ENCODE measurements at regions not wholly inside any gene's neighbourhood (a gene's known extent, or its start where the extent isn't known, plus 50 kb on each side); places are given as distances from the start of the nearest gene placed in this dataset.

DNA sequence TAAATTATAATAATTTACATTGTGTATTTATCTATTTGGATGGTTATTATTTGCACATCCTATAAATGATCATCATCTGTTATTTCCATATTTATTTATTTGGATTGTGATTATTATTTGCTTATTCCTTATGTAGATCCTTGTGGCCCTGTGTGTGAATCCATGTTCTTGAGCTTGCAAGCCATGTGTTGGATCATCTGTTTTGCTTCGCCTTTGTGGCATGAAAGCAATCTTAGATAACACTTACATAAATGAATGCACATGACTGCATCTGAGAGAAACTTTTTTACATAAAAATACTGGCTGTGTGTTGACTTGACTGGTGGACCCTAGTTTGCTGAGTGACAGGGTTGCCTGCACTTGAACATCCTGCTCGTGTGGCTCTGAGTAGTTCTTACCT lies 1024.5 kb upstream of the RBFOX1 start:
- no peak for DNase-seq (ENCODE audit: low spot score)
- Mint-ChIP-seq H3K4me3 (peak overlapping the region; percentile 8; the same call in 1 of the 3 replicates), H3K4me1 (peaks cover 24% of the 10 kb centered on the region), H3K27ac (0 out of 2 replicates have a peak overlapping the region, but pooled peaks have one; percentile 10), H3K27me3 (ENCODE audit: insufficient read depth, low read depth, poor library complexity) (peaks cover 6% of the 10 kb centered on the region), H3K9me3 (no peaks in the 10 kb centered on the region), H3K36me3 (ENCODE audit: low read depth) (no peaks in the 10 kb centered on the region; the same call in 2 of the 3 replicates)
- Histone ChIP-seq H3K4me1 (ENCODE audit: insufficient read depth) (peaks cover 13% of the 10 kb centered on the region), H3F3A (replicated peaks; ENCODE audit: low read depth) (no peaks in the 10 kb centered on the region), H3K79me2 (replicated peaks; ENCODE audit: insufficient read depth) (no peaks in the 10 kb centered on the region), H3K36me3 (ENCODE audit: insufficient read depth) (no peaks in the 10 kb centered on the region), H3K4me2 (no peak overlapping the region), H3K4me3 (no peak overlapping the region), H3K9me2 (ENCODE audit: insufficient read depth) (no peaks in the 10 kb centered on the region), H3K27me3 (ENCODE audit: insufficient read depth) (no peaks in the 10 kb centered on the region), H4K20me1 (replicated peaks; ENCODE audit: insufficient read depth) (no peaks in the 10 kb centered on the region), H3K27ac (ENCODE audit: low read depth) (no peak overlapping the region; the same call in 1 of the 2 replicates), H2AFZ (no peak overlapping the region)
- no peak for ATAC-seq
- no peak for TF ChIP-seq CREB1 (CRISPR knock-in tag; IDR thresholded peaks at IDR 0.05; ENCODE audit: low read depth)
- no peak for TF ChIP-seq POLR2AphosphoS5 (IDR thresholded peaks at IDR 0.05; ENCODE audit: low read depth)
- TF ChIP-seq ZNF114 (CRISPR knock-in tag; IDR thresholded peaks at IDR 0.05): no peak
- no peak for TF ChIP-seq NANOG (IDR thresholded peaks at IDR 0.05; ENCODE audit: borderline replicate concordance)
- TF ChIP-seq, protein P1, sequence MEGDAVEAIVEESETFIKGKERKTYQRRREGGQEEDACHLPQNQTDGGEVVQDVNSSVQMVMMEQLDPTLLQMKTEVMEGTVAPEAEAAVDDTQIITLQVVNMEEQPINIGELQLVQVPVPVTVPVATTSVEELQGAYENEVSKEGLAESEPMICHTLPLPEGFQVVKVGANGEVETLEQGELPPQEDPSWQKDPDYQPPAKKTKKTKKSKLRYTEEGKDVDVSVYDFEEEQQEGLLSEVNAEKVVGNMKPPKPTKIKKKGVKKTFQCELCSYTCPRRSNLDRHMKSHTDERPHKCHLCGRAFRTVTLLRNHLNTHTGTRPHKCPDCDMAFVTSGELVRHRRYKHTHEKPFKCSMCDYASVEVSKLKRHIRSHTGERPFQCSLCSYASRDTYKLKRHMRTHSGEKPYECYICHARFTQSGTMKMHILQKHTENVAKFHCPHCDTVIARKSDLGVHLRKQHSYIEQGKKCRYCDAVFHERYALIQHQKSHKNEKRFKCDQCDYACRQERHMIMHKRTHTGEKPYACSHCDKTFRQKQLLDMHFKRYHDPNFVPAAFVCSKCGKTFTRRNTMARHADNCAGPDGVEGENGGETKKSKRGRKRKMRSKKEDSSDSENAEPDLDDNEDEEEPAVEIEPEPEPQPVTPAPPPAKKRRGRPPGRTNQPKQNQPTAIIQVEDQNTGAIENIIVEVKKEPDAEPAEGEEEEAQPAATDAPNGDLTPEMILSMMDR (conservative IDR thresholded peaks at IDR 0.05; ENCODE audit: low read depth in 2 of 2): no peak

DNA sequence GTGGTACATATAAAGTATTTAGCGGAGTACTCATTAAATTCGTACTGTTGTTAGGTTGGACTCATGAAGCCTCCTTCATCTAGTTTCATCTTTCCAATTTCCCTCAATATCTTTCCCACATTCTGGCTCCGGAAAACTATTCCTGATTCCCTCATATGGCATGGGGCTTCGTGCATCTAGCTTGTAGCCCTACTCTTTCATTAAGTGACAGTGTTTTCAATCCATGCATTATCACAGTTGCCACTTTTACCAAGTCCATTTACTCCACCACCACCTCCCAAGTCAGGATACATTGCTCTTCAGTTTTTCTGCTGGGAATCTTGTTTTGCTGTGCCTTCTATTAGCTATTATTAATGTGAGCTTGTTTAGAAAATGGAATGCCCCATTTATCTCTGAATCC lies 1032.1 kb upstream of the RBFOX1 start:
- Histone ChIP-seq H3K27ac (ENCODE audit: low read depth) (no peak overlapping the region), H4K20me1 (replicated peaks; ENCODE audit: insufficient read depth) (no peaks in the 10 kb centered on the region), H2AFZ (no peak overlapping the region), H3K79me2 (replicated peaks; ENCODE audit: insufficient read depth) (no peaks in the 10 kb centered on the region), H3K4me3 (no peak overlapping the region), H3K36me3 (ENCODE audit: insufficient read depth) (no peaks in the 10 kb centered on the region; the same call in 1 of the 2 replicates), H3K27me3 (ENCODE audit: insufficient read depth) (no peaks in the 10 kb centered on the region), H3K9me2 (ENCODE audit: insufficient read depth) (no peaks in the 10 kb centered on the region), H3F3A (replicated peaks; ENCODE audit: low read depth) (no peaks in the 10 kb centered on the region), H3K4me1 (ENCODE audit: insufficient read depth) (peaks cover 6% of the 10 kb centered on the region; the same call in 1 of the 2 replicates), H3K4me2 (no peak overlapping the region)
- H3K36me3 Mint-ChIP-seq (ENCODE audit: low read depth): peaks cover 29% of the 10 kb centered on the region
- no peak for ATAC-seq
- H3K4me3 Mint-ChIP-seq: no peak overlapping the region
- TF ChIP-seq, protein P2, sequence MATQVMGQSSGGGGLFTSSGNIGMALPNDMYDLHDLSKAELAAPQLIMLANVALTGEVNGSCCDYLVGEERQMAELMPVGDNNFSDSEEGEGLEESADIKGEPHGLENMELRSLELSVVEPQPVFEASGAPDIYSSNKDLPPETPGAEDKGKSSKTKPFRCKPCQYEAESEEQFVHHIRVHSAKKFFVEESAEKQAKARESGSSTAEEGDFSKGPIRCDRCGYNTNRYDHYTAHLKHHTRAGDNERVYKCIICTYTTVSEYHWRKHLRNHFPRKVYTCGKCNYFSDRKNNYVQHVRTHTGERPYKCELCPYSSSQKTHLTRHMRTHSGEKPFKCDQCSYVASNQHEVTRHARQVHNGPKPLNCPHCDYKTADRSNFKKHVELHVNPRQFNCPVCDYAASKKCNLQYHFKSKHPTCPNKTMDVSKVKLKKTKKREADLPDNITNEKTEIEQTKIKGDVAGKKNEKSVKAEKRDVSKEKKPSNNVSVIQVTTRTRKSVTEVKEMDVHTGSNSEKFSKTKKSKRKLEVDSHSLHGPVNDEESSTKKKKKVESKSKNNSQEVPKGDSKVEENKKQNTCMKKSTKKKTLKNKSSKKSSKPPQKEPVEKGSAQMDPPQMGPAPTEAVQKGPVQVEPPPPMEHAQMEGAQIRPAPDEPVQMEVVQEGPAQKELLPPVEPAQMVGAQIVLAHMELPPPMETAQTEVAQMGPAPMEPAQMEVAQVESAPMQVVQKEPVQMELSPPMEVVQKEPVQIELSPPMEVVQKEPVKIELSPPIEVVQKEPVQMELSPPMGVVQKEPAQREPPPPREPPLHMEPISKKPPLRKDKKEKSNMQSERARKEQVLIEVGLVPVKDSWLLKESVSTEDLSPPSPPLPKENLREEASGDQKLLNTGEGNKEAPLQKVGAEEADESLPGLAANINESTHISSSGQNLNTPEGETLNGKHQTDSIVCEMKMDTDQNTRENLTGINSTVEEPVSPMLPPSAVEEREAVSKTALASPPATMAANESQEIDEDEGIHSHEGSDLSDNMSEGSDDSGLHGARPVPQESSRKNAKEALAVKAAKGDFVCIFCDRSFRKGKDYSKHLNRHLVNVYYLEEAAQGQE (IDR thresholded peaks at IDR 0.05; ENCODE audit: unreplicated experiment): no peak
- TF ChIP-seq ZNF331 (CRISPR knock-in tag; IDR thresholded peaks at IDR 0.05; ENCODE audit: low read depth): no peak
- TF ChIP-seq EZH2phosphoT487 (IDR thresholded peaks at IDR 0.05; ENCODE audit: unreplicated experiment): no peak
- no peak for TF ChIP-seq EZH2 (IDR thresholded peaks at IDR 0.05; ENCODE audit: low read depth, unreplicated experiment)
- TF ChIP-seq, protein P1 (conservative IDR thresholded peaks at IDR 0.05; ENCODE audit: low read depth in 2 of 2): no peak
- peaks cover 30% of the 10 kb centered on the region for H3K9me3 Mint-ChIP-seq
- DNase-seq (ENCODE audit: low spot score): no peak
- H3K27ac Mint-ChIP-seq: no peak overlapping the region
- peaks cover 23% of the 10 kb centered on the region for H3K4me1 Mint-ChIP-seq
- no peaks in the 10 kb centered on the region for H3K27me3 Mint-ChIP-seq (ENCODE audit: insufficient read depth, low read depth, poor library complexity)
